H1 (cell line): ENCODE measurements at regions not wholly inside any gene's neighbourhood (a gene's known extent, or its start where the extent isn't known, plus 50 kb on each side); places are given as distances from the start of the nearest gene placed in this dataset.

Experiments
- CHD1 ChIP-seq: IDR thresholded peaks from 2 replicates; pipeline ENCODE4 v1.6.1; 2012; ENCODE audit warnings: low read depth, low read length, improper control_type of control experiment
- CTCF ChIP-seq, 3 experiments: IDR thresholded peaks; 1 replicate in 2 of 3; 2 replicates in 1 of 3; pipeline versions ENCODE4 v1.5.1 to v1.6.1; 2011; ENCODE audit warnings: low read length in 3 of 3, mild to moderate bottlenecking in 3 of 3, inconsistent platforms in 2 of 3, low read depth in 1 of 3, moderate library complexity in 1 of 3; ENCODE audit not compliant: insufficient read depth in 1 of 3; ENCODE audit errors: control extremely low read depth in 1 of 3
- E2F6 ChIP-seq: IDR thresholded peaks from 2 replicates; pipeline ENCODE4 v1.6.1; 2012; ENCODE audit warnings: inconsistent platforms
- EP300 ChIP-seq, 2 experiments: IDR thresholded peaks; 1 replicate in 1 of 2; 2 replicates in 1 of 2; pipeline ENCODE4 v1.6.1; 2011 to 2012; ENCODE audit warnings: low read depth in 2 of 2, low read length in 2 of 2, mild to moderate bottlenecking in 2 of 2, borderline replicate concordance in 1 of 2, inconsistent platforms in 1 of 2, moderate library complexity in 1 of 2
- GABPA ChIP-seq: IDR thresholded peaks from 2 replicates; pipeline ENCODE4 v1.6.1; 2011; ENCODE audit warnings: mild to moderate bottlenecking, low read length, moderate library complexity, borderline replicate concordance; ENCODE audit not compliant: insufficient read depth
- RAD21 ChIP-seq, 2 experiments: IDR thresholded peaks in 1 of 2; conservative IDR thresholded peaks in 1 of 2; 2 replicates each; pipeline ENCODE4 v1.6.1; 2011; ENCODE audit warnings: low read depth in 2 of 2, low read length in 2 of 2, improper control_type of control experiment in 1 of 2, inconsistent platforms in 1 of 2, mild to moderate bottlenecking in 1 of 2, moderate library complexity in 1 of 2

- TF ChIP-seq E2F6 (peak; percentile 42; the same call in 1 of the 2 replicates), GABPA (no peak), CHD1 (no peak), CTCF (IDR thresholded peaks at IDR 0.05; ENCODE audit: control extremely low read depth in 1 of 3, insufficient read depth in 1 of 3, low read depth in 1 of 3, low read length in 3 of 3) (no peak), RAD21 (IDR thresholded peaks at IDR 0.05 in 1 of 2, conservative IDR thresholded peaks at IDR 0.05 in 1 of 2; ENCODE audit: low read depth in 2 of 2, low read length in 2 of 2) (no peak; a peak in 1 of 4 replicates), EP300 (IDR thresholded peaks at IDR 0.05; ENCODE audit: borderline replicate concordance in 1 of 2, low read depth in 2 of 2, low read length in 2 of 2) (no peak)
These were observed 69.7 kb upstream of the CCND2 start for GRCh38 chr12:4203772-4204376.
